ENCODE measurements at regions not wholly inside any gene's neighbourhood (a gene's known extent, or its start where the extent isn't known, plus 50 kb on each side); places are given as distances from the start of the nearest gene placed in this dataset.

DNA sequence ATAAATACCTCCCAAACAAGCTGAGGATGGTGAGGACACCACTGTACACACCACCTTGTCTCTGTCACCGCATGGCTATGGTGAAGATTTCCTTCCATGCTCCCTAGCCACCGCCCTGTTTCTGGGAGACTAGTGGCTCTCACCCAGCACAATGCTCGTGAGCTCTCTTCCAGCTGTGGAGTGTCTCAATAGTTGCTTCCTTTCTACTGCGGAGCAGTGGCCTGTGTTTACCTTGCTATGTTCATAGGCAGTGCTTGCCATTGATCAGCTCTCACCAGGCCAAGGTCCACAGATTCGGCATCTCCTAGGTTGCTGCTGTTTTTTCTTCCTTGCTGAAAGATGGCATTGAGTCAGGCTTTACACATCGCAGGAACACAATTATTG, 313.6 kb upstream of the RTL1 start:
- TF ChIP-seq, protein P1, sequence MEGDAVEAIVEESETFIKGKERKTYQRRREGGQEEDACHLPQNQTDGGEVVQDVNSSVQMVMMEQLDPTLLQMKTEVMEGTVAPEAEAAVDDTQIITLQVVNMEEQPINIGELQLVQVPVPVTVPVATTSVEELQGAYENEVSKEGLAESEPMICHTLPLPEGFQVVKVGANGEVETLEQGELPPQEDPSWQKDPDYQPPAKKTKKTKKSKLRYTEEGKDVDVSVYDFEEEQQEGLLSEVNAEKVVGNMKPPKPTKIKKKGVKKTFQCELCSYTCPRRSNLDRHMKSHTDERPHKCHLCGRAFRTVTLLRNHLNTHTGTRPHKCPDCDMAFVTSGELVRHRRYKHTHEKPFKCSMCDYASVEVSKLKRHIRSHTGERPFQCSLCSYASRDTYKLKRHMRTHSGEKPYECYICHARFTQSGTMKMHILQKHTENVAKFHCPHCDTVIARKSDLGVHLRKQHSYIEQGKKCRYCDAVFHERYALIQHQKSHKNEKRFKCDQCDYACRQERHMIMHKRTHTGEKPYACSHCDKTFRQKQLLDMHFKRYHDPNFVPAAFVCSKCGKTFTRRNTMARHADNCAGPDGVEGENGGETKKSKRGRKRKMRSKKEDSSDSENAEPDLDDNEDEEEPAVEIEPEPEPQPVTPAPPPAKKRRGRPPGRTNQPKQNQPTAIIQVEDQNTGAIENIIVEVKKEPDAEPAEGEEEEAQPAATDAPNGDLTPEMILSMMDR (IDR thresholded peaks at IDR 0.05) = no peak
- no peak for TF ChIP-seq POLR2A (IDR thresholded peaks at IDR 0.05)
